DMS 273 treated with DMSO at 0.1 percent for 48 hours (cell line): ENCODE measurements at regions not wholly inside any gene's neighbourhood (a gene's known extent, or its start where the extent isn't known, plus 50 kb on each side); places are given as distances from the start of the nearest gene placed in this dataset.

Source experiments
- DNase-seq: peaks from one replicate; lab custom pipeline; 2025; lab: John Stamatoyannopoulos, UW

GRCh38 chr4:125062115-125063050 lies 252.4 kb upstream of the FAT4 start:
- DNase-seq, result no peak

- no peak for DNase-seq
These were observed 254.4 kb upstream of the FAT4 start for GRCh38 chr4:125060376-125060775.

GRCh38 chr4:125049711-125050110 lies 265.0 kb upstream of the FAT4 start:
- no peak for DNase-seq

GRCh38 chr4:125045311-125045710 lies 269.4 kb upstream of the FAT4 start:
- no peak for DNase-seq

- DNase-seq, result no peak
These were observed 269.9 kb upstream of the FAT4 start for GRCh38 chr4:125044886-125045285.

- no peak for DNase-seq
These were observed 271.3 kb upstream of the FAT4 start for GRCh38 chr4:125043486-125043885.

- no peak for DNase-seq
These were observed 272.7 kb upstream of the FAT4 start for GRCh38 chr4:125042041-125042440.

- no peak for DNase-seq
These were observed 273.3 kb upstream of the FAT4 start for GRCh38 chr4:125041372-125041930.

GRCh38 chr4:125039550-125039949 lies 275.2 kb upstream of the FAT4 start:
- no peak for DNase-seq

- DNase-seq, result no peak
These were observed 291.8 kb upstream of the FAT4 start for GRCh38 chr4:125022855-125023501.

GRCh38 chr4:125021189-125021588 lies 293.6 kb upstream of the FAT4 start:
- DNase-seq, result no peak

- no peak for DNase-seq
These were observed 294.4 kb upstream of the FAT4 start for GRCh38 chr4:125020089-125021034.

- DNase-seq, result no peak
These were observed 297.9 kb upstream of the FAT4 start for GRCh38 chr4:125016892-125017299.

- DNase-seq, result no peak
These were observed 300.9 kb upstream of the FAT4 start for GRCh38 chr4:125013891-125014290.

- DNase-seq, result no peak
These were observed 299.1 kb upstream of the ANKRD50 start for GRCh38 chr4:125011646-125012045.

- no peak for DNase-seq
These were observed 298.4 kb upstream of the ANKRD50 start for GRCh38 chr4:125010796-125011503.

- no peak for DNase-seq
These were observed 296.1 kb upstream of the ANKRD50 start for GRCh38 chr4:125008676-125009075.

- DNase-seq, result no peak
These were observed 292.1 kb upstream of the ANKRD50 start for GRCh38 chr4:125004676-125005075.

GRCh38 chr4:125003840-125004239 lies 291.3 kb upstream of the ANKRD50 start:
- DNase-seq, result no peak

- no peak for DNase-seq
These were observed 285.5 kb upstream of the ANKRD50 start for GRCh38 chr4:124997991-124998390.

GRCh38 chr4:124997124-124997523 lies 284.6 kb upstream of the ANKRD50 start:
- DNase-seq, result no peak
